ENCODE measurements at regions not wholly inside any gene's neighbourhood (a gene's known extent, or its start where the extent isn't known, plus 50 kb on each side); places are given as distances from the start of the nearest gene placed in this dataset.

GRCh38 chr1:239268941-239269340, 117.4 kb upstream of the CHRM3 start:
- no peak for TF ChIP-seq CTCF (conservative IDR thresholded peaks at IDR 0.05; ENCODE audit: low read length)
- no peak for TF ChIP-seq EZH2phosphoT487 (IDR thresholded peaks at IDR 0.05; ENCODE audit: borderline replicate concordance, low read depth, low read length)

Measured in OCI-LY7 (cell line).